ENCODE measurements at regions not wholly inside any gene's neighbourhood (a gene's known extent, or its start where the extent isn't known, plus 50 kb on each side); places are given as distances from the start of the nearest gene placed in this dataset.

- Histone ChIP-seq H3K9me3 (replicated peaks; ENCODE audit: control insufficient read depth, insufficient read depth, low read length) (no peaks in the 10 kb centered on the region), H3K27me3 (ENCODE audit: control insufficient read depth in 2 of 2, insufficient read depth in 2 of 2, low read length in 2 of 2) (peaks cover 0 to 3% of the 10 kb centered on the region in 2 experiments), H3K27ac (ENCODE audit: insufficient read depth, low read depth, low read length) (no peak overlapping the region), H3K36me3 (ENCODE audit: control insufficient read depth in 2 of 2, extremely low read depth in 1 of 2, insufficient read depth in 2 of 2, low read length in 2 of 2) (no peaks in the 10 kb centered on the region), H3K4me1 (ENCODE audit: control insufficient read depth, extremely low read depth, insufficient read depth, low read length) (no peaks in the 10 kb centered on the region), H4K20me1 (replicated peaks; ENCODE audit: control insufficient read depth, extremely low read depth, insufficient read depth, low read length) (no peaks in the 10 kb centered on the region), H3K79me2 (ENCODE audit: control insufficient read depth, insufficient read depth, low read length) (no peaks in the 10 kb centered on the region), H3K9me1 (replicated peaks; ENCODE audit: control insufficient read depth, extremely low read depth, insufficient read depth, low read length) (no peaks in the 10 kb centered on the region), H3K4me3 (replicated peaks in 1 of 3; ENCODE audit: insufficient read depth in 1 of 3, low read depth in 1 of 3, low read length in 3 of 3) (no peak overlapping the region), H2AFZ (ENCODE audit: low read depth, low read length) (no peak overlapping the region), H3K9ac (replicated peaks; ENCODE audit: extremely low read depth, insufficient read depth, low read length) (no peak overlapping the region), H3K4me2 (ENCODE audit: insufficient read depth, low read length) (no peak overlapping the region)
- FAIRE-seq (no peak), DNase-seq (ENCODE audit: low read depth, low spot score) (no peak)
- CTCF ChIA-PET = interaction anchor here (1.0 to 1.4 kb wide), 2 partner anchors 10 to 12 kb away, joined by 3 to 4 read pairs; no protein-coding TSS in a partner anchor
- TF ChIP-seq FOS (IDR thresholded peaks at IDR 0.05; ENCODE audit: borderline replicate concordance, insufficient read depth, low read length) = no peak
- TF ChIP-seq EZH2 (IDR thresholded peaks at IDR 0.05; ENCODE audit: borderline replicate concordance, low read depth, low read length, severe bottlenecking) = no peak
- no peak for TF ChIP-seq POLR2A (IDR thresholded peaks at IDR 0.05; ENCODE audit: low read depth, low read length)
- no peak for TF ChIP-seq GATA2 (IDR thresholded peaks at IDR 0.05; ENCODE audit: insufficient read depth, insufficient read length, low read depth, low read length)
- TF ChIP-seq CTCF (IDR thresholded peaks at IDR 0.05; ENCODE audit: extremely low read depth in 1 of 2, insufficient read depth in 1 of 2, low read depth in 1 of 2, low read length in 2 of 2) = no peak
- dilution Hi-C loops (cut with MboI; ENCODE audit: extremely low pct_ligation_motif_present, low sequenced_read_pairs) = no loop called here
- intact Hi-C loops (cut with micrococcal nuclease) = no loop called here
- POLR2A ChIA-PET = no interaction called here
- BruUV-seq (replicated peaks) = no TSS peak
Measured at GRCh38 chr12:78402366-78403134, 462.0 kb upstream of the SYT1 start.
